GM18868 (cell line): ENCODE measurements at regions not wholly inside any gene's neighbourhood (a gene's known extent, or its start where the extent isn't known, plus 50 kb on each side); places are given as distances from the start of the nearest gene placed in this dataset.

Experiments
- ATAC-seq: cut with Tn5 transposase; IDR thresholded peaks from one replicate; pipeline ENCODE4 v1.9.1; 2021; ENCODE audit warnings: mild to moderate bottlenecking, moderate library complexity; ENCODE audit not compliant: unreplicated experiment

DNA sequence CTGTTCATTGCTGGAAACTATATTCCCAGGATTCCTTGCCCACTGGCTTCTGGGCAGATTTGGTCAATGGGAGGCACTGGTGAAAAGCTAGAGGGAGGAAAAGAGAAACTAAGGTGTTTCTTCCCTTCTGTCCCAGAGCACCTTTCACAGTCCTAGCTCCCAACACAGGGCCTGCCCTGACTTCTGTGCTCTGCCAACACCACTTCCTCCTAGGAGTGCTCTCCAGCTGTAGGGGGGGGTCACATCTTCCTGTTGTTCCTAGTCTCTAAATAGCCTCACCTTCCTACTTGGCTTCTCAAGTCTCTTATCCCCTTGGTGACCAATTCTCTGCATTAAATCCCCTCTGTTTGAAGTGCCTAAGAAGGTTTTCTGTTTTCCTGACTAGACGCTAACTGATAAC, 115.4 kb downstream of the ADRB2 start:
- no peak for ATAC-seq

DNA sequence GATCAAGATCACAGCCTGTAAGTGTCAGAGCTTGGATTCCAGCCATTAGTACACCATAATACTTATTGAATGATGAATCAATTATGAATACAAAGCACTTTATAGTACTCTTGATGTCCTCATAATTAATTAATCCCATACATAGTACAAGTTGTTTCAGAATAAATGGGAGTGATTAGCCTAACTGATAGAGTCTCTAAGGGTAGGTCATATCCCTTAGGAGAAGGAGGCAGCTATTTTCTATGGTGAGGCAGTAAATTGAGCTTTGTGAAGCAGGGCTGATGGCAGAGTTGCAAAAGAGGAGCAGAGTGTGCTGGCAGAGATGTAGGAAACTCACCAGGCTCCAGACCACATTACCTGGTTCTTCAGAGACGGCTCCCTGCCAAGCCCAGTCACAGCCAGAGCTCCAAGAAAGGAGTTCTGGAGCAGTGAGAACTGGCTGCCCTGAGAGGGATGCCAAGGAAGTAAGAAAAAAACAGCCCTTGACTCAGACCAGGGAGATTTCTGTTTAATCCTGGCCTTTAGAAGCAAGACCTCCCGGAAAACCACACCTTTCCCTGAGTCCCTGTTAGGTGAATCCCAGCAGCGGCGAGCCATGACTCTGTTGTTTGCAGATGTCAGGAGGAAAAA, 112.9 kb downstream of the SH3TC2 start:
- no peak for ATAC-seq

DNA sequence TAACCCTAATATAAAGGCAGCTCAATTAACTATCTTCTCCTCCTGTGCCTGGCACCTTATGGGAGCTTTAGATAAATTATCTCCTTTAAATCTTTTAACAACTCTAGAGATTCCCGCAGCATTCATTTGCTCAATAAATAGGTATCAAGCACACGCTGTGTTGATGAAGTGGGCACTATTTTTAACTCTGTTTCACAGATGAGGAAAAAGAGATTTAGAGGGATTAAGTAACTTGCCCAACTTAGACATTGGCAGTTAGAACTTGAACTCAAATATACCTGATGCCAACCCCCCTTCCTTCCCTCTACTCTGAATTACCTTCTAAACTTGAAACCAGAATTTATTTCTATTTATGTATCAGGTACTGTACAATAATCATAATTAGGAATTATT, 112.4 kb downstream of the SH3TC2 start:
- no peak for ATAC-seq

DNA sequence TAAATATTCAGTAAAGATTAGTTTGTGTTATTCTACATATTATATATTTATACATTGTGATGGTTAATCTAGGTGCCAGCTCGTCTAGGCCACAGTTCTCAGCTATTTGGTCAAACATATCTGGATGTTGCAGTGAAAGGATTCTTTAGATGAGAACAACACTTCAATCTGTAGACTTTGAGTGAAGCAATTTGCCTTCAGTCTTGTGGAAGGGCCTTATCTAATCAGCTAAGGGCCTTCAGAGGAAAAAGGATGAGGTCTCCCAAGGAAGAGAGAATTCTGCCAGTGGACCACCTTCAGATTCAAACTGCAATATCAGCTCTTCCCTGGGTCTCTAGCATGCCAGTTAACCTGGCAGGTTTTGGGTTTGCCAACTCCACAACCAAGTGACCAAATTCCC, 112.0 kb downstream of the SH3TC2 start:
- ATAC-seq: no peak

DNA sequence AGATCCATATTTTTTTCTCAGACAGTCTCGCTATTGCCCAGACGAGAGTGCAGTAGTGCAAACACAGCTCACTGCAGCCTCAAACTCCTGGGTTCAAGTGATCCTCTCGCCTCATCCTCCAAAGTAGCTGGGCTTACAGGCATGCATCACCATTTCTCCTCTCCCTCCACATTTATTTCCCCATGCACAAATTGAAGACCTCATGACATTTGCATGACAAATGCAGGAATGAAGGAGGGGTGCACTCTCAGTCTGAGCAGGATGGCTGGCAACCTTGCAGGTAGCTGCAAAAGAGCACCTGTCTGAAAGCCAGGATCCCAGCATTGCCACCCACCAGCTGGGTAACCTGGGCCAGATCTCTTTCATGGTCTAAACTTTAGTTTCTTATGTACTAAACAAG, 111.2 kb downstream of the SH3TC2 start:
- ATAC-seq: no peak

DNA sequence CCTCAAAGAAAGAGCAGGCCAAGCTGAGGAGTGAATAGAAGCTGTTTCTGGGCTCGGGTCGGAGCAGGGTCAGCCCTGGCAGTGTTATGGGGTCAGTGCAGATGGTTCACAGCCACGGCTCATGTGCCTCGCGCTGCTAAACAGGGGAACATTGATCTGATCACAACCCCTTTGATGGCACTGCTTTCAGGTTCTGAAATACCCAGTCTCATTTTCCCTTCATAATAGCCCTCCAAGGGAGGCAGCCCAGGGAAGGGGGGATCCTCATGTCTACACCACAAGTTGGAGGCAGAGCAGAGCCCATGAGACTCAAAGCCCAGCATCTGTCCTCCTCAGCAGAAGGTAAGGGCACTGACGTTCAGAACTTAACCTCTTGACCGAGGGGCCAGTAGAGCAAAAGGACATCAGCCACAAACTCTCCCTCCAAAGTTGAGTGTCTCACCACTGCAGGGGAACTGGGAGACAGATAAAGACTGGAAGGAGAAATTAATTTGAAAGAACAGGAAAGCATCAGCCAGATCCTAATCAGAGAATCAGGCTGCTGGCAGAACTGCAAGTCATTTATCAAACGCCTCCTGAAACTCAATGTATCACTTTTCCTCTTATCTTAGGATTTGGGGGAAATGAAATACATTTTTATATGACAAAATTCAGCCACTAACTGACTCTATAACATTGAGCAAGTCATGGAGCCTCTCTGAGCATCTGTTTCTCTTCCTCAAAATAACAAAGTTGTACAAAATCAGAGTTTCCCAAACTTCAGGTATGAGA, 110.6 kb downstream of the SH3TC2 start:
- no peak for ATAC-seq

DNA sequence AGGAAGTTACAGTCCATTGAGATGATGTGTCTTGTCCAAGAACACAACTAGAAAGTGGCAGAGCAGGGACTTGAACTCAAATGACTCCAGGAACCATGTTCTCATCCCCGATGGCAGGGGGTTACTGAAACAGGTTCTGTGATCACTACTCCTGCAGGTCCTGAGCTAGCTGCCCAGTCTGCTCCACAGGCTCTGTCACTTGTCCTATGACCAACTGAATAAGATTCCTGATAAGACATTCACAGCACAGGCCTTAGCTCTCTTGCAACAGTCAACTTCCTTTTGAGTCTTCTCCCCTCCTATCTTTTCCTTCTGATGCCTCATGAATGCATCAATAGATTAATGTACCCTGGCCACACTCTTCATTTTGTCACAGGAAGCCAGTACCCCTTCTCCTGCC, 109.2 kb downstream of the SH3TC2 start:
- ATAC-seq: no peak
